T-cell (primary cell): ENCODE measurements at regions not wholly inside any gene's neighbourhood (a gene's known extent, or its start where the extent isn't known, plus 50 kb on each side); places are given as distances from the start of the nearest gene placed in this dataset.
"Not testable (repeated sequence)": the region's sequence is repeated elsewhere in the genome, so short reads cannot be mapped to it uniquely, and the experiment has no call there.

Source experiments
- ATAC-seq, 4 experiments: fragments of 200-7000 bp in 3 of 4; fragments of 150-1000 bp in 1 of 4; cut with Tn5 transposase; replicated peaks in 1 of 4; 1 replicate in 3 of 4; 2 replicates in 1 of 4; pipeline ENCODE4 v1.10.0; 2021; ENCODE audit warnings: moderate library complexity in 3 of 4, mild to moderate bottlenecking in 2 of 4, moderate number of reproducible peaks in 1 of 4
- CTCF ChIA-PET, 2 donors: fragments of 300-600 bp; sonication (Branson Sonifier 250); formaldehyde crosslinking; loops; one replicate each; lab custom pipeline; 2022; ENCODE audit warnings: antibody characterized with exemption in 2 of 2; lab: Charles Lee
- POLR2A ChIA-PET, 2 donors: fragments of 300-600 bp; sonication (Branson Sonifier 250); formaldehyde crosslinking; loops; one replicate each; lab custom pipeline; 2022; ENCODE audit warnings: antibody characterized with exemption in 2 of 2; lab: Charles Lee
- DNase-seq, 35 experiments: peaks; one replicate each; pipeline versions ENCODE4 v3.0.0 to v3.0.0-alpha.2; 2013 to 2023
- H3K27ac ChIP-seq: one replicate; pipeline ENCODE4 v1.5.1; 2013; ENCODE audit warnings: low read length
- H3K27me3 ChIP-seq, 2 experiments: replicated peaks in 1 of 2; 1 replicate in 1 of 2; 2 replicates in 1 of 2; pipeline versions ENCODE4 v1.6.1 to v1.7.0; 2013; ENCODE audit warnings: low read length in 1 of 2, mixed read lengths in 1 of 2; ENCODE audit not compliant: control insufficient read depth in 2 of 2, insufficient read depth in 2 of 2; ENCODE audit errors: extremely low read depth in 1 of 2
- H3K36me3 ChIP-seq, 2 donors: 1 replicate in 1 of 2; 2 replicates in 1 of 2; pipeline versions ENCODE4 v1.6.1 to v1.7.0; 2013; ENCODE audit warnings: low read length in 1 of 2; ENCODE audit not compliant: control insufficient read depth in 2 of 2, insufficient read depth in 1 of 2; ENCODE audit errors: extremely low read depth in 1 of 2
- H3K4me1 ChIP-seq, 2 experiments: 1 replicate in 1 of 2; 2 replicates in 1 of 2; pipeline versions ENCODE4 v1.6.1 to v1.7.0; 2013; ENCODE audit warnings: low read length in 2 of 2, mixed read lengths in 1 of 2; ENCODE audit not compliant: insufficient read depth in 2 of 2, control insufficient read depth in 1 of 2; ENCODE audit errors: extremely low read depth in 1 of 2
- H3K4me3 ChIP-seq, 2 donors: 1 replicate in 1 of 2; 2 replicates in 1 of 2; pipeline versions ENCODE4 v1.5.1 to v1.7.0; 2013; ENCODE audit warnings: mild to moderate bottlenecking in 2 of 2, low read length in 1 of 2, moderate library complexity in 1 of 2; ENCODE audit not compliant: control insufficient read depth in 1 of 2; ENCODE audit errors: extremely low read depth in 1 of 2
- H3K9me3 ChIP-seq: 2 replicates; pipeline ENCODE4 v1.7.0; 2013
- H3K27ac Mint-ChIP-seq, 2 donors: one replicate each; pipeline ENCODE4 v1.8.0; 2020 to 2021; ENCODE audit warnings: mild to moderate bottlenecking in 2 of 2, mixed read lengths in 2 of 2
- H3K27me3 Mint-ChIP-seq, 2 donors: one replicate each; pipeline ENCODE4 v1.8.0; 2021 to 2022; ENCODE audit warnings: mixed read lengths in 2 of 2
- H3K36me3 Mint-ChIP-seq: one replicate; pipeline ENCODE4 v1.8.0; 2021; ENCODE audit warnings: mixed read lengths
- H3K4me1 Mint-ChIP-seq, 3 donors: one replicate each; pipeline ENCODE4 v1.8.0; 2020 to 2022; ENCODE audit warnings: mixed read lengths in 3 of 3, mild to moderate bottlenecking in 1 of 3
- H3K4me3 Mint-ChIP-seq, 3 donors: one replicate each; pipeline ENCODE4 v1.8.0; 2020 to 2022; ENCODE audit warnings: mild to moderate bottlenecking in 3 of 3, mixed read lengths in 3 of 3, moderate library complexity in 3 of 3
- H3K9me3 Mint-ChIP-seq, 3 donors: one replicate each; pipeline ENCODE4 v1.8.0; 2020 to 2022; ENCODE audit warnings: mixed read lengths in 3 of 3
- WGBS: methylation state at CpG from one replicate; pipeline ENCODE4 v1.1.5; 2013; ENCODE audit warnings: missing lambda C conversion rate; ENCODE audit not compliant: insufficient coverage; 5-methylcytosine and 5-hydroxymethylcytosine counted together

DNA sequence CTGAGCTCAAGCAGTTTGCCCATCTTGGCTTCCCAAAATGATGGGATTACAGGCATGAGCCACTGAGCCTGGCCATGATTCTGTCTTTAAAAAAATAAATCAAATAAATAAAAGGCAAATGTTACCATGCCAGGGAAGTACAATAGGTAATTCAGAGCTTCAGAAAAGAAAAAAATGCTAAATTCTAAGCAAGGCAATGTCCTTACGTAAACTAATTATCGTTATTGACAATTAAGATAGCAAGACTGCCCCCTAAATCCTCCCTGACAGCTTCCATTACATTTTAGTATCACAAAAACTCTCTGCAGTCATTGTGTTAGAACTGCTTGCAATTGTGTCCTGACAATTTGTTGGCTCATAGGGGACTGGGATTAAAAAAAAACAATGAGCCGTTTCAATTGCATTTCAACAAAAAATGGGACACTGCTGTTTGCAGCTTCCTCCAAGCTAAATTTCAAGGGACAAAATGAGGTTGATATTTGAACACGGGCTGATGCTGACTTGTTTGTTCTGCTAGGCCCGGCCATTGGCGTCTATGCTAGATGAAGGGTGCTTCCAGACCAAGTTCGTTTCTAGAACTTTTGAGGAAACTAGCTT lies 88.9 kb downstream of the MOGAT1 start:
- ATAC-seq = no peak
- CTCF ChIA-PET = no interaction called here

GRCh38 chr2:222761888-222762287 lies 90.4 kb downstream of the MOGAT1 start:
- no peaks in the 10 kb centered on the region for H3K9me3 ChIP-seq
- no peaks in the 10 kb centered on the region for H3K4me1 Mint-ChIP-seq
- H3K4me3 ChIP-seq = no peak overlapping the region
- DNase-seq (no peak), ATAC-seq (no peak)
- H3K9me3 Mint-ChIP-seq = no peaks in the 10 kb centered on the region
- no peaks in the 10 kb centered on the region for H3K36me3 ChIP-seq
- no CpG with 5 or more reads among the region's 3 CpGs for WGBS
- peaks cover 0 to 10% of the 10 kb centered on the region in 2 experiments for H3K27me3 ChIP-seq
- H3K36me3 Mint-ChIP-seq = no peaks in the 10 kb centered on the region
- H3K4me1 ChIP-seq = no peaks in the 10 kb centered on the region
- H3K27me3 Mint-ChIP-seq = peaks cover 0 to 14% of the 10 kb centered on the region in 2 donors
- no peak overlapping the region for H3K4me3 Mint-ChIP-seq
- no peak overlapping the region for H3K27ac ChIP-seq
- CTCF ChIA-PET = no interaction called here
- H3K27ac Mint-ChIP-seq = no peak overlapping the region
- POLR2A ChIA-PET = no interaction called here

More for the DNA sequence above, 88.9 kb downstream of the MOGAT1 start:
- 78% methylated on average over 5 of the region's 7 CpGs for WGBS
- Histone ChIP-seq H3K27me3 (peaks cover 0 to 7% of the 10 kb centered on the region in 2 experiments), H3K9me3 (no peaks in the 10 kb centered on the region), H3K36me3 (no peaks in the 10 kb centered on the region), H3K4me3 (no peak overlapping the region), H3K4me1 (no peaks in the 10 kb centered on the region), H3K27ac (no peak overlapping the region)
- H3K4me1 Mint-ChIP-seq = no peaks in the 10 kb centered on the region
- H3K36me3 Mint-ChIP-seq = no peaks in the 10 kb centered on the region
- H3K4me3 Mint-ChIP-seq = no peak overlapping the region
- H3K9me3 Mint-ChIP-seq = no peaks in the 10 kb centered on the region
- peaks cover 0 to 2% of the 10 kb centered on the region in 2 donors for H3K27me3 Mint-ChIP-seq
- POLR2A ChIA-PET = no interaction called here
- no peak overlapping the region for H3K27ac Mint-ChIP-seq
- no peak for DNase-seq

- no peaks in the 10 kb centered on the region for H3K36me3 Mint-ChIP-seq
- H3K9me3 Mint-ChIP-seq = no peaks in the 10 kb centered on the region
- DNase-seq (no peak), ATAC-seq (no peak)
- POLR2A ChIA-PET = no interaction called here
- Histone ChIP-seq H3K36me3 (no peaks in the 10 kb centered on the region), H3K27ac (no peak overlapping the region), H3K4me3 (no peak overlapping the region), H3K9me3 (no peaks in the 10 kb centered on the region), H3K4me1 (no peaks in the 10 kb centered on the region), H3K27me3 (peaks cover 0 to 10% of the 10 kb centered on the region in 2 experiments)
- CTCF ChIA-PET = no interaction called here
- no peaks in the 10 kb centered on the region for H3K4me1 Mint-ChIP-seq
- H3K27ac Mint-ChIP-seq = no peak overlapping the region
- no CpG with 5 or more reads among the region's 2 CpGs for WGBS
- H3K4me3 Mint-ChIP-seq = no peak overlapping the region
- peaks cover 0 to 15% of the 10 kb centered on the region in 2 donors for H3K27me3 Mint-ChIP-seq
Observed at GRCh38 chr2:222762342-222762741, 90.9 kb downstream of the MOGAT1 start.

GRCh38 chr2:222765883-222766282 lies 94.4 kb downstream of the MOGAT1 start:
- H3K9me3 ChIP-seq, H3K4me1 Mint-ChIP-seq, POLR2A ChIA-PET, ATAC-seq, H3K4me3 ChIP-seq, H3K27me3 ChIP-seq, H3K27ac Mint-ChIP-seq, DNase-seq, H3K9me3 Mint-ChIP-seq, H3K4me1 ChIP-seq, H3K4me3 Mint-ChIP-seq, H3K36me3 Mint-ChIP-seq, H3K27ac ChIP-seq, H3K36me3 ChIP-seq: not testable (repeated sequence)
- WGBS = 13% methylated on average over 1 of the region's 5 CpGs
- H3K27me3 Mint-ChIP-seq = peaks cover 0 to 21% of the 10 kb centered on the region in 2 donors
- CTCF ChIA-PET = interaction anchor here in 1 of 2 donors (0.6 kb wide), 1 partner anchor 178 kb away, joined by 3 read pairs; no protein-coding TSS in a partner anchor

- H3K36me3 Mint-ChIP-seq, H3K9me3 Mint-ChIP-seq, DNase-seq, CTCF ChIA-PET, H3K4me1 ChIP-seq, H3K36me3 ChIP-seq, H3K4me3 Mint-ChIP-seq, H3K4me3 ChIP-seq, H3K27me3 ChIP-seq, H3K27ac Mint-ChIP-seq, H3K27ac ChIP-seq, H3K9me3 ChIP-seq, ATAC-seq, POLR2A ChIA-PET, H3K4me1 Mint-ChIP-seq: not testable (repeated sequence)
- peaks cover 4 to 24% of the 10 kb centered on the region in 2 donors for H3K27me3 Mint-ChIP-seq
- 88% methylated on average over 5 of the region's 6 CpGs for WGBS
Observed at GRCh38 chr2:222768019-222768418, 92.8 kb upstream of the ACSL3 start.

- POLR2A ChIA-PET = no interaction called here
- no peak for DNase-seq
- Mint-ChIP-seq H3K36me3 (no peaks in the 10 kb centered on the region), H3K27ac (no peak overlapping the region), H3K9me3 (no peaks in the 10 kb centered on the region), H3K4me1 (no peaks in the 10 kb centered on the region), H3K4me3 (no peak overlapping the region), H3K27me3 (peaks cover 4 to 24% of the 10 kb centered on the region in 2 donors)
- no CpG with 5 or more reads among the region's 5 CpGs for WGBS
- CTCF ChIA-PET = interaction anchor here in 1 of 2 donors (0.6 kb wide), 2 partner anchors 18 to 113 kb away, joined by 3 to 4 read pairs; no protein-coding TSS in a partner anchor
- Histone ChIP-seq H3K9me3 (no peaks in the 10 kb centered on the region), H3K4me3 (no peak overlapping the region), H3K36me3 (no peaks in the 10 kb centered on the region), H3K27me3 (peaks cover 0 to 10% of the 10 kb centered on the region in 2 experiments), H3K27ac (no peak overlapping the region), H3K4me1 (no peaks in the 10 kb centered on the region)
- no peak for ATAC-seq
Observed at GRCh38 chr2:222769446-222769845, 91.4 kb upstream of the ACSL3 start.
